ENCODE measurements at regions not wholly inside any gene's neighbourhood (a gene's known extent, or its start where the extent isn't known, plus 50 kb on each side); places are given as distances from the start of the nearest gene placed in this dataset.

- intact Hi-C loops (cut with DNase I) = no loop called here
- Histone ChIP-seq H3K9me3 (no peaks in the 10 kb centered on the region), H3K36me3 (no peaks in the 10 kb centered on the region), H3K4me3 (no peak overlapping the region), H3K27me3 (no peaks in the 10 kb centered on the region), H3K27ac (no peak overlapping the region), H3K4me1 (peaks cover 0 to 15% (median 7%) of the 10 kb centered on the region in 9 donors)
- ATAC-seq = no peak
- no peak for DNase-seq
- TF ChIP-seq CTCF (IDR thresholded peaks at IDR 0.05) = no peak
Observed at GRCh38 chr6:4364172-4364571, 228.8 kb upstream of the ECI2 start.

GRCh38 chr6:4363656-4364055 lies 228.3 kb upstream of the ECI2 start:
- H3K4me1 ChIP-seq = peaks cover 0 to 17% (median 9%) of the 10 kb centered on the region in 9 donors
- no peak overlapping the region for H3K27ac ChIP-seq
- no peak for TF ChIP-seq CTCF (IDR thresholded peaks at IDR 0.05)
- ATAC-seq = no peak
- no peak for DNase-seq
- intact Hi-C loops (cut with DNase I) = no loop called here
- no peaks in the 10 kb centered on the region for H3K9me3 ChIP-seq
- H3K4me3 ChIP-seq = no peak overlapping the region
- no peaks in the 10 kb centered on the region for H3K27me3 ChIP-seq
- H3K36me3 ChIP-seq = no peaks in the 10 kb centered on the region
- WGBS, 2 donors = 82% methylated on average over 6 of the region's 6 CpGs

DNA sequence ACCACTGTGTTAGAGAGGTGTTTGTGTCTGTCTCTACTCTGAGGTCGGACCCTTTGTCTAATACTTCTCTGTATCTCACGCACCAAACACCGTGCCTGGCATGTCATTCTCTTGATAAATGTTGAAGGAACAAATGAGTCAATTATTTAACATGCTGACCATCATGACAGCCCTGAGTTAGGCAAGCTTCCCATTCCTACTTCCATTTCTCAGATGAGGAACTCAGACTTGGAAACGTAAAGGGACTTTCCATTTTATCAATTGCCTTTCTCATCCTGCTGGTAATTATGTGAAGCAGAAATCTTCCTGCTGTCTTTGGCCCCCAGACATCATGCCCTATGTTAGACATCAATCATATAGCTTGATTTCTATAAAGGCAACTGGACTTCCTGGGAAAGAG lies 227.0 kb upstream of the ECI2 start:
- DNase-seq = no peak
- TF ChIP-seq CTCF (IDR thresholded peaks at IDR 0.05) = no peak
- H3K27me3 ChIP-seq = no peaks in the 10 kb centered on the region

GRCh38 chr6:4360920-4361319 lies 225.5 kb upstream of the ECI2 start:
- no peaks in the 10 kb centered on the region for H3K27me3 ChIP-seq
- H3K27ac ChIP-seq = no peak overlapping the region
- peaks cover 2 to 20% (median 13%) of the 10 kb centered on the region in 9 donors for H3K4me1 ChIP-seq
- ATAC-seq (no peak), DNase-seq (no peak)
- WGBS, 2 donors = 91 to 93% methylated on average over 6 of the region's 6 CpGs
- H3K36me3 ChIP-seq = no peaks in the 10 kb centered on the region
- intact Hi-C loops (cut with DNase I) = no loop called here
- no peak overlapping the region for H3K4me3 ChIP-seq
- no peak for TF ChIP-seq CTCF (IDR thresholded peaks at IDR 0.05)
- H3K9me3 ChIP-seq = no peaks in the 10 kb centered on the region

More for the DNA sequence above, 227.0 kb upstream of the ECI2 start:
- 86 to 87% methylated on average over 4 of the region's 4 CpGs for WGBS, 2 donors
- Histone ChIP-seq H3K9me3 (no peaks in the 10 kb centered on the region), H3K4me1 (peaks cover 2 to 23% (median 13%) of the 10 kb centered on the region in 9 donors), H3K4me3 (no peak overlapping the region), H3K36me3 (no peaks in the 10 kb centered on the region), H3K27ac (no peak overlapping the region)
- intact Hi-C loops (cut with DNase I) = no loop called here
- no peak for ATAC-seq

Data from heart right ventricle (tissue), 16 donors.